H1 (cell line): ENCODE measurements at regions not wholly inside any gene's neighbourhood (a gene's known extent, or its start where the extent isn't known, plus 50 kb on each side); places are given as distances from the start of the nearest gene placed in this dataset.
"Not testable (repeated sequence)": the region's sequence is repeated elsewhere in the genome, so short reads cannot be mapped to it uniquely, and the experiment has no call there.

Source experiments
- EP300 ChIP-seq, 2 experiments: IDR thresholded peaks; 1 replicate in 1 of 2; 2 replicates in 1 of 2; pipeline ENCODE4 v1.6.1; 2011 to 2012; ENCODE audit warnings: low read depth in 2 of 2, low read length in 2 of 2, mild to moderate bottlenecking in 2 of 2, borderline replicate concordance in 1 of 2, inconsistent platforms in 1 of 2, moderate library complexity in 1 of 2
- EZH2 ChIP-seq: fragments of 200-600 bp; sonication (generic); IDR thresholded peaks from 2 replicates; pipeline ENCODE4 v1.7.1; 2012; ENCODE audit warnings: low read depth, mild to moderate bottlenecking, moderate library complexity, low read length, inconsistent platforms; ENCODE audit not compliant: severe bottlenecking
- POLR2A ChIP-seq, 2 experiments: IDR thresholded peaks; 1 replicate in 1 of 2; 2 replicates in 1 of 2; pipeline ENCODE4 v1.6.1; 2011; ENCODE audit warnings: low read depth in 2 of 2, low read length in 2 of 2, mild to moderate bottlenecking in 2 of 2; ENCODE audit errors: control extremely low read depth in 1 of 2
- POLR2AphosphoS5 ChIP-seq: IDR thresholded peaks from 2 replicates; pipeline ENCODE4 v1.6.1; 2011; ENCODE audit warnings: low read depth, low read length
- RNF2 ChIP-seq: fragments of 200-900, 300-1000 bp; sonication (generic); IDR thresholded peaks from 2 replicates; pipeline ENCODE4 v1.7.1; 2016; ENCODE audit warnings: borderline replicate concordance, low read depth, mild to moderate bottlenecking, antibody characterized with exemption, low read length; ENCODE audit not compliant: poor library complexity, severe bottlenecking; ENCODE audit errors: missing control alignments
- SIRT6 ChIP-seq: IDR thresholded peaks from one replicate; pipeline ENCODE4 v1.7.1; 2012; ENCODE audit warnings: low read length, inconsistent platforms
- TCF12 ChIP-seq: IDR thresholded peaks from 2 replicates; pipeline ENCODE4 v1.6.1; 2011; ENCODE audit warnings: low read depth, mild to moderate bottlenecking, low read length
- TF ChIP-seq, protein P1 (sequence below), 3 experiments: IDR thresholded peaks; 1 replicate in 2 of 3; 2 replicates in 1 of 3; pipeline versions ENCODE4 v1.5.1 to v1.6.1; 2011; ENCODE audit warnings: low read length in 3 of 3, mild to moderate bottlenecking in 3 of 3, inconsistent platforms in 2 of 3, low read depth in 1 of 3, moderate library complexity in 1 of 3; ENCODE audit not compliant: insufficient read depth in 1 of 3; ENCODE audit errors: control extremely low read depth in 1 of 3

DNA sequence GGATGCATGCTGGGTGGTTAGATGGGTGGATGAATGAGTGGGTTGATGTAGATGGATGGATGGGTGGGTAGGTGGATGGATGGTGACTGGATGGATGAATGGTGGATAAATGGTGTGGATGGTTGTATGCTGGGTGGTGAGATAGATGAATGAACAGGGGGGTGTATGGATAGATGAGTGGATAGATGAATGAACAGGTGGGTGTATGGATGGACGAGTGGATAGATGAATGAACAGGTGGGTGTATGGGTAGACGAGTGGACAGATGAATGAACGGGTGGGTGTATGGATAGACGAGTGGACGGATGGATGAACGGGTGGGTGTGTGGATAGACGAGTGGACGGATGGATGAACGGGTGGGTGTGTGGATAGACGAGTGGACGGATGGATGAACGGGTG lies 108.2 kb downstream of the NPIPB11 start:
- TF ChIP-seq, protein P1, sequence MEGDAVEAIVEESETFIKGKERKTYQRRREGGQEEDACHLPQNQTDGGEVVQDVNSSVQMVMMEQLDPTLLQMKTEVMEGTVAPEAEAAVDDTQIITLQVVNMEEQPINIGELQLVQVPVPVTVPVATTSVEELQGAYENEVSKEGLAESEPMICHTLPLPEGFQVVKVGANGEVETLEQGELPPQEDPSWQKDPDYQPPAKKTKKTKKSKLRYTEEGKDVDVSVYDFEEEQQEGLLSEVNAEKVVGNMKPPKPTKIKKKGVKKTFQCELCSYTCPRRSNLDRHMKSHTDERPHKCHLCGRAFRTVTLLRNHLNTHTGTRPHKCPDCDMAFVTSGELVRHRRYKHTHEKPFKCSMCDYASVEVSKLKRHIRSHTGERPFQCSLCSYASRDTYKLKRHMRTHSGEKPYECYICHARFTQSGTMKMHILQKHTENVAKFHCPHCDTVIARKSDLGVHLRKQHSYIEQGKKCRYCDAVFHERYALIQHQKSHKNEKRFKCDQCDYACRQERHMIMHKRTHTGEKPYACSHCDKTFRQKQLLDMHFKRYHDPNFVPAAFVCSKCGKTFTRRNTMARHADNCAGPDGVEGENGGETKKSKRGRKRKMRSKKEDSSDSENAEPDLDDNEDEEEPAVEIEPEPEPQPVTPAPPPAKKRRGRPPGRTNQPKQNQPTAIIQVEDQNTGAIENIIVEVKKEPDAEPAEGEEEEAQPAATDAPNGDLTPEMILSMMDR (IDR thresholded peaks at IDR 0.05; ENCODE audit: control extremely low read depth in 1 of 3, insufficient read depth in 1 of 3, low read depth in 1 of 3, low read length in 3 of 3): not testable (repeated sequence)
- TF ChIP-seq TCF12; SIRT6; POLR2A (IDR thresholded peaks at IDR 0.05; ENCODE audit: control extremely low read depth in 1 of 2, low read depth in 2 of 2, low read length in 2 of 2); POLR2AphosphoS5; RNF2; EP300 (IDR thresholded peaks at IDR 0.05; ENCODE audit: borderline replicate concordance in 1 of 2, low read depth in 2 of 2, low read length in 2 of 2); EZH2: not testable (repeated sequence)
